ENCODE measurements at regions not wholly inside any gene's neighbourhood (a gene's known extent, or its start where the extent isn't known, plus 50 kb on each side); places are given as distances from the start of the nearest gene placed in this dataset.

- 96 to 100% methylated on average over 1 of the region's 1 CpG for WGBS, 2 donors
- Histone ChIP-seq H3K9me3 (no peaks in the 10 kb centered on the region), H3K4me3 (no peak overlapping the region), H3K4me1 (no peaks in the 10 kb centered on the region), H3K36me3 (no peaks in the 10 kb centered on the region), H3K27ac (no peak overlapping the region), H3K27me3 (no peaks in the 10 kb centered on the region)
- DNase-seq (ENCODE audit: low spot score in 2 of 2), result no peak
- TF ChIP-seq POLR2A (IDR thresholded peaks at IDR 0.05), result no peak
- TF ChIP-seq, protein P1, sequence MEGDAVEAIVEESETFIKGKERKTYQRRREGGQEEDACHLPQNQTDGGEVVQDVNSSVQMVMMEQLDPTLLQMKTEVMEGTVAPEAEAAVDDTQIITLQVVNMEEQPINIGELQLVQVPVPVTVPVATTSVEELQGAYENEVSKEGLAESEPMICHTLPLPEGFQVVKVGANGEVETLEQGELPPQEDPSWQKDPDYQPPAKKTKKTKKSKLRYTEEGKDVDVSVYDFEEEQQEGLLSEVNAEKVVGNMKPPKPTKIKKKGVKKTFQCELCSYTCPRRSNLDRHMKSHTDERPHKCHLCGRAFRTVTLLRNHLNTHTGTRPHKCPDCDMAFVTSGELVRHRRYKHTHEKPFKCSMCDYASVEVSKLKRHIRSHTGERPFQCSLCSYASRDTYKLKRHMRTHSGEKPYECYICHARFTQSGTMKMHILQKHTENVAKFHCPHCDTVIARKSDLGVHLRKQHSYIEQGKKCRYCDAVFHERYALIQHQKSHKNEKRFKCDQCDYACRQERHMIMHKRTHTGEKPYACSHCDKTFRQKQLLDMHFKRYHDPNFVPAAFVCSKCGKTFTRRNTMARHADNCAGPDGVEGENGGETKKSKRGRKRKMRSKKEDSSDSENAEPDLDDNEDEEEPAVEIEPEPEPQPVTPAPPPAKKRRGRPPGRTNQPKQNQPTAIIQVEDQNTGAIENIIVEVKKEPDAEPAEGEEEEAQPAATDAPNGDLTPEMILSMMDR (IDR thresholded peaks at IDR 0.05), result no peak
- TF ChIP-seq EP300 (IDR thresholded peaks at IDR 0.05), result no peak
Observed at GRCh38 chr4:141459020-141459419, 177.4 kb upstream of the IL15 start.

- Histone ChIP-seq H3K4me1 (no peaks in the 10 kb centered on the region), H3K27ac (no peak overlapping the region), H3K9me3 (no peaks in the 10 kb centered on the region), H3K4me3 (no peak overlapping the region), H3K36me3 (no peaks in the 10 kb centered on the region), H3K27me3 (no peaks in the 10 kb centered on the region)
- no peak for DNase-seq (ENCODE audit: low spot score in 2 of 2)
- TF ChIP-seq, protein P1 (IDR thresholded peaks at IDR 0.05), result no peak
- TF ChIP-seq EP300 (IDR thresholded peaks at IDR 0.05) (no peak), POLR2A (IDR thresholded peaks at IDR 0.05) (no peak)
- 71 to 83% methylated on average over 2 of the region's 2 CpGs for WGBS, 2 donors
Observed at GRCh38 chr4:141462361-141462760, 174.0 kb upstream of the IL15 start.

GRCh38 chr4:141463678-141464077, 172.7 kb upstream of the IL15 start:
- H3K4me1 ChIP-seq, result no peaks in the 10 kb centered on the region
- TF ChIP-seq, protein P1 (IDR thresholded peaks at IDR 0.05), result no peak
- no peak for TF ChIP-seq POLR2A (IDR thresholded peaks at IDR 0.05)
- no peak for TF ChIP-seq EP300 (IDR thresholded peaks at IDR 0.05)
- no peaks in the 10 kb centered on the region for H3K9me3 ChIP-seq
- no peak overlapping the region for H3K4me3 ChIP-seq
- H3K36me3 ChIP-seq, result no peaks in the 10 kb centered on the region
- H3K27ac ChIP-seq, result no peak overlapping the region
- DNase-seq (ENCODE audit: low spot score in 2 of 2), result no peak
- no peaks in the 10 kb centered on the region for H3K27me3 ChIP-seq
- 62 to 67% methylated on average over 2 of the region's 2 CpGs for WGBS, 2 donors

DNA sequence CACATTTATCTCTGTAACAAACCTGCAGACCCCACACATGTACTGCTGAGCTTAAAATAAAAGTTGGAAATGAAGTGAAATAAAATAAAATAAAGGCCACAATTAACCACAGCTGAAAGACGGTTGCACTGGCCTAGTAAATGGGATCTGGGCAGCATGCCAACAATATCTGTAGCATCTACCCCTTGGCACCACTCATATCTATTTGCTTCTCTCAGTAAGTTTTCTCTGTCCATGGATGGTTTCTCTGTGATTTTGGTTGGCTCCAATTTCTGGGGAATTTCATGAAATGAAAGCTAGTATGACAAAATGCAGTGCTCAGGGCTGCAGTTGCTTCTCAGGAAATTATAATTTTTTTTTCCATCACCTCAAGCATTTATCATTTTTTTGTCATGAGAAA, 172.0 kb upstream of the IL15 start:
- 20 to 32% methylated on average over 1 of the region's 1 CpG for WGBS, 2 donors
- no peak overlapping the region for H3K27ac ChIP-seq

GRCh38 chr4:141465171-141465570, 171.2 kb upstream of the IL15 start:
- Histone ChIP-seq H3K4me1 (no peaks in the 10 kb centered on the region), H3K9me3 (no peaks in the 10 kb centered on the region), H3K27me3 (no peaks in the 10 kb centered on the region), H3K27ac (no peak overlapping the region), H3K4me3 (no peak overlapping the region), H3K36me3 (no peaks in the 10 kb centered on the region)
- 82 to 92% methylated on average over 6 of the region's 6 CpGs for WGBS, 2 donors
- TF ChIP-seq POLR2A (IDR thresholded peaks at IDR 0.05) (no peak), EP300 (IDR thresholded peaks at IDR 0.05) (no peak)
- TF ChIP-seq, protein P1 (IDR thresholded peaks at IDR 0.05), result no peak
- no peak for DNase-seq (ENCODE audit: low spot score in 2 of 2)

More for the DNA sequence above, 172.0 kb upstream of the IL15 start:
- H3K4me1 ChIP-seq, result no peaks in the 10 kb centered on the region
- no peak for DNase-seq (ENCODE audit: low spot score in 2 of 2)
- no peaks in the 10 kb centered on the region for H3K9me3 ChIP-seq
- H3K36me3 ChIP-seq, result no peaks in the 10 kb centered on the region
- no peaks in the 10 kb centered on the region for H3K27me3 ChIP-seq
- TF ChIP-seq POLR2A (IDR thresholded peaks at IDR 0.05) (no peak), EP300 (IDR thresholded peaks at IDR 0.05) (no peak)
- TF ChIP-seq, protein P1 (IDR thresholded peaks at IDR 0.05), result no peak
- no peak overlapping the region for H3K4me3 ChIP-seq

All from tibial nerve (tissue), 4 donors.